ENCODE measurements at regions not wholly inside any gene's neighbourhood (a gene's known extent, or its start where the extent isn't known, plus 50 kb on each side); places are given as distances from the start of the nearest gene placed in this dataset.
A peak's percentile ranks its signal among the peaks of the same experiment; 100 is the strongest.
"Not testable (repeated sequence)": the region's sequence is repeated elsewhere in the genome, so short reads cannot be mapped to it uniquely, and the experiment has no call there.

GRCh38 chr3:88807491-88808105, 299.8 kb upstream of the EPHA3 start:
- DNase-seq (ENCODE audit: low read depth in 2 of 2) = peak; percentile 63 to 68

GRCh38 chr3:88809993-88810392, 297.4 kb upstream of the EPHA3 start:
- DNase-seq (ENCODE audit: low read depth in 2 of 2) = peak in 1 of 2 experiments; percentile 13

- DNase-seq (ENCODE audit: low read depth in 2 of 2) = no peak
Observed at GRCh38 chr3:88810455-88810854, 297.0 kb upstream of the EPHA3 start.

DNA sequence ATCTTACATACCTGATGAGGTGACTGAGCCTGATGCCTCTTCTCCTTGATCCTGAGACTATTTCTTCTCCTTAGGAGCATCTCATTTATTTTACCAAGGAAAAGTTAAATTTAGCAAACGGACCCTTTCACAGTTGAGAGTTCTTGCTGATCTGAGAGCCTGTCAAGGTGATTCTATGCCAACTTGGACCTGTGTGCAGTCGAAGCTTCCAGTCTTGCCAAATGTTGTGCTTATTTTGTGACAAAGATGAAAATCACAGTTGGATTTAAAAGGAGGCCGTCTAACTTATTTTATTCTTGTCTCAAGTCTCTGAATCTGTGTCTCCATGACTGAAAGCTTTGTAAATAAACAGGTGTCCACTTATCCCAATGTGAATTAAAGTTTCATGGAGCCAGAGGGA, 296.3 kb upstream of the EPHA3 start:
- DNase-seq (ENCODE audit: low read depth in 2 of 2) = no peak

DNA sequence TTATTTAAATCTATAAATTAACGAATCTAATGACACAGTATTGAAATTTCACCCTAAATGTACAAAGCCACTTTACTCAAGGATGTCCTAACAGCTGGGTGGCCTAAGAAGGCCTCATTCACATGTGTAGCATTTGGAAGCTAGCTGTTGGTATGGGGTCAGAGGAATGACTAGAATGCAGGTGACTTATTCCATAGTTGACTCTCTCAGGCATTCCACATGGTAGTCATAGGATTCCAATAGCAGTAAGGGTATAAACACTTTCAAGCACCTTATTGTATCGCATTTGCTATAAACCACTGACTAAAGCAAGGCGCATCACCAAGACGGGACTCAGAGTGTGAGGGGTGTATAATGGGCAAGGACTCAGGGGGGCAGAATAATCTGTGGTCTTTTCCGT, 294.8 kb upstream of the EPHA3 start:
- no peak for DNase-seq (ENCODE audit: low read depth in 2 of 2)

DNA sequence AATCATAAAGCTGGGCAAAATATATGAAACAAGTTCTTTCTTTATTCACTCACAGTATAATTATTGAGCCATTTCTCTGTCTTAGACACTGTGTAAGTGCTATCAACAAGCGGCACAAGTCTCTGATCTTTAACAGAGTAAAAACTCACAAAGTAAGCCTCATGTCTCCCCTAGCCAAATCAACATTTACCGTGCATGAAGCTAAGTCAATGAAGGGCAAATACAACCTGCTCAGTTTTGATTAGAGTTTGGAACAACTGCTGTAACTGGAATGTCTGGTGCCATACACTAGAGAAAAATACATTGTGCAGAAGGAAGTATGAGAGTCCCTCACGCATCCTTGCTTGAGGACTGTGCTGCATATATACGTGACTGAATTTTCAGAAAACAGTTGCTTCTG, 291.0 kb upstream of the EPHA3 start:
- DNase-seq (ENCODE audit: low read depth in 2 of 2) = no peak

DNA sequence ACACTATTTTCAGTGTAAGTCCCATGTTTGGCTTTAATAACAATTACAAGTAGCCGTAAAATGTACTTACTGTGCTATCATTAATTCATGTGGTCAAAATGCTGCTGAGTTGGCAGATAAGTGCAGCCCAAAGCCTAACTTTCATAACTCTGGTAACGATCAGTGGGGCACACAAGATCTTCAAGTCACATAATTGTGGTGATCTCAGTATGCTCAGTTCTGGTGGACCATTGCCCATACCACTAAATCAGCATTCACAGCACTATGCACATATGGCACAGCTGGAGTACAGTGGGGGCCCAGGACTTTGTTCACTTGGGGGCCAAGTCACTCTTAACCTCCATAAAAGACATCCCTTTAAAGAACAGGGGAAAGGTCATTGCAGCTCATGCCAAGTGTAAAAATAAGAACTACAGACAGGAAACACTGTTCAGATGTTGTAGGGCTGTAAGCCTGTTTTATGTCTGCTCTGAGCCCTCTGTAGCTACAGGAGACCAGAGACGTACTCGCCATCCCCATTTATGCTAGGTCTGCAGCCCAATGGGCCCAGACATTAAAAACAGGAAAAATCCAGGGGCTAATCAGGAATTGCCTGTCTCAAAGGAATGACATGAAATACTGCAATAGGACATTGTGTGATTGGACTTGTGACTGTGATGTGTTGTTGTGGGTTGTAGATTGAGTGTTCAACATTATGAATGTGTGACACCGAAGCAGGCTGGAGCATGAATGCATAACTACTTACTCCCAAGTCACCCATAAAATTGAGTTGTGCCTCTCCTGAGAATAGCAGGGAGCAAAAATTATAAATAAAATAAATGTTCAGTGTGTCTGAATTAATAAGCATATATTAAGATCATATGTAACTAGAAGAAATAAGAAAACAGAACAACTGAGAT, 282.5 kb upstream of the EPHA3 start:
- DNase-seq (ENCODE audit: low read depth in 2 of 2) = no peak

DNA sequence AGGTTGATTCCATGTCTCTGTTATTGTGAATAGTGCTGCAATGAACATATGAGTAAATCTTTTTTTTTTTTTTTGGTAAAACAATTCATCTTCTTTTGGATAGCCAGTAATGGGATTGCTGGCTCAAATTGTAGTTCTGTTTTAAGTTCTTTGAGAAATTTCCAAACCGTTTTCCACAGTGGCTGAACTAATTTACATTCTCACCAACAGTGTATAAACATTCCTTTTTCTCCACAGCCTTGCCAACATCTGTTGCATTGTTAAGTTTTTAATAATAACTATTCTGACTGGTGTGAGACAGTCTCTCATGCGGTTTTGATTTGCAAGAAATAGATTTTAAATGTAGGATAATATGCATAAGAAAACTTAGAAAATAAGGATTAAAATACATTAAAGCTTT, 279.0 kb upstream of the EPHA3 start:
- DNase-seq (ENCODE audit: low read depth in 2 of 2) = peak; percentile 62 to 66

DNA sequence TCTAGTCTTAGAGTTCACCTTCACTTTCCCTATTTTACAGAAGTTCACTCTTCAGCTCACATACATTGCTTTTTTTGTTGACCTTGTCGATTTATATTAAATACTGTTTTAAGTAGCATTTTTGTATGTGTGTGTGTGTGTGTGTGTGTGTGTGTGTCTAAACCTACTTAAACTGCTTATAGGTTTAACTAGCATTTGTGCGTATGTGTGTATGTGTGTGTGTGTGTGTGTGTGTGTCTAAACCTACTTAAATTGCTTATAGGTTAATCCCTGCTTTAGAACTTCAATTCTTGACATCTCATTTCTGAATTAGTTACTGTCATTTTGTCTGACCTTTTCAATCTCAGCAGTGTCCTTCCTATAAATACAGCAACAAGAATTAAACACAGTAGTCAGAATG, 254.8 kb upstream of the EPHA3 start:
- DNase-seq (ENCODE audit: low read depth in 2 of 2) = no peak

GRCh38 chr3:88863196-88863595, 244.2 kb upstream of the EPHA3 start:
- DNase-seq (ENCODE audit: low read depth in 2 of 2) = peak in 1 of 2 experiments; percentile 21

DNA sequence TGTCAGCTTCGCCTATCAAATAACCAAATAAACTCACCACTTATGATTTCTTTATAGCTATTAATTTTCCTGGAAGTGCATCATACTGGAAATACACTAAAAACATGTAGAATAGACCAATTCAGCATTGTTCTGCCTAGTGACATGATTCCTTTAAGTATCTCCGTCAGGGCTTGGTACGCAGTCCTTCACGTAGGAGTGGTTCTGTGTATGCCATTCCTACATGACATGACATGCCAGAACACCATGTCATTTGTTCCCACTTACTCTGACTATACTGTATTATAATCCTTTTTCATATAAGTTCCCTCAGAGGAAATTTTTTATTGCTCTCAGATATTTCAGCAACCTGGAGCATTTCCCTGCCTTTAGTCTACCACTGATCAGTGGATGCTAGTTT, 230.7 kb upstream of the EPHA3 start:
- no peak for DNase-seq (ENCODE audit: low read depth in 2 of 2)

- no peak for DNase-seq (ENCODE audit: low read depth in 2 of 2)
Observed at GRCh38 chr3:88879905-88880304, 227.5 kb upstream of the EPHA3 start.

DNA sequence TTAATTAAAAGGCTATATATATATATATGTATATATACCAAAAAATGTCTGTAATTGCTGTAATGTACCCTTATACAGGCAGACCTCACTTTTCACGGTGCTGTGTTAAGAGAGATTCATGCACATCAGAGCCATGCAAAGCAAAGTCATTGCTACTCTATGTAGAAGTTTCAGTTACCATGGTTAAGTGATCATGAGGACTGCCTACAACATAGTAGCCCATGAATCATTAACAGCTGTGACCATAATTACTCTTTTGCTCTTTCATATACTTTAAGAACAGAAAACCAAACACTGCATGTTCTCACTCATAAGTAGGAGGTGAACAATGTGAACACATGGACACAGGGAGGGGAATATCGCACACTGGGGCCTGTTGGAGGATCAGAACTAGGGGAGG, 225.3 kb upstream of the EPHA3 start:
- DNase-seq (ENCODE audit: low read depth in 2 of 2) = no peak

DNA sequence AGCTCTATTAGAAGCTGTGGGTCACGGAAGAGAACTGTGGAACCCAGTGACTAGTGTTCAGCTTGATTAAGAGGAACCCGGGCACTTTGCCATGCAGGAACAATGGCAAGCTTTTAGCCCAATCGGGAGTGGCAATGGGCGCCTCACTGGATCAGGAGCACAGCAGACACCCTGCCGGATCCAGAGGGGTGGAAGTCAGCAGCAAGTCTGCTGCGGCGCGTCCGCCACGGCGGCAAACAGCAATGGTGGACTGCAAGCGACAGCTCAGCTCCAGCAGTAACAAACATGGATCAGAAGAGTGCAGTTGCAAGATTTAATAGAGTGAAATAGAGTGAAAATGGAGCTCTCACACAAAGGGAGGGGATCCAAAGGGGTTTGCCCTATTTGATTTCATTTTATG, 220.8 kb upstream of the EPHA3 start:
- not testable (repeated sequence) for DNase-seq (ENCODE audit: low read depth in 2 of 2)

DNA sequence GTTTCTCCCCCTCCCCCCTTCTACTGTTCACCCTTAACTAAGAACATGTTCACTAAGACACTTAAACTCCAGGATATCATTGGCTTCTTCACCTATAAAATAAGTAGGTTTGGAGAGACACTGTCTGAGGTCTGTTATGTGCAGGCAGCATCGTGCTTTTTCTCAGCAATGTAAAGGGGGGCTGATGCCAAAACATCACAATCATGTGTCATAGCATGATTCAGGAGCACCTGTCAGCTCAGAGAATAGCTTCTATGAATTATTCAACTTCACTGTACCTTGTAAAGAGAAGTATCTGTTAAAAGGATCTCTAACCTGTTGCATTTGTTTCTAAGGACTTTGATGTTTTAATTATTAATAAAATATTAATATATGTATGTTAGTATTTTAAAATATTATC, 211.4 kb upstream of the EPHA3 start:
- no peak for DNase-seq (ENCODE audit: low read depth in 2 of 2)

GRCh38 chr3:88912294-88912877, 195.0 kb upstream of the EPHA3 start:
- DNase-seq (ENCODE audit: low read depth in 2 of 2) = no peak

- no peak for DNase-seq (ENCODE audit: low read depth in 2 of 2)
Observed at GRCh38 chr3:88918841-88919240, 188.6 kb upstream of the EPHA3 start.

DNA sequence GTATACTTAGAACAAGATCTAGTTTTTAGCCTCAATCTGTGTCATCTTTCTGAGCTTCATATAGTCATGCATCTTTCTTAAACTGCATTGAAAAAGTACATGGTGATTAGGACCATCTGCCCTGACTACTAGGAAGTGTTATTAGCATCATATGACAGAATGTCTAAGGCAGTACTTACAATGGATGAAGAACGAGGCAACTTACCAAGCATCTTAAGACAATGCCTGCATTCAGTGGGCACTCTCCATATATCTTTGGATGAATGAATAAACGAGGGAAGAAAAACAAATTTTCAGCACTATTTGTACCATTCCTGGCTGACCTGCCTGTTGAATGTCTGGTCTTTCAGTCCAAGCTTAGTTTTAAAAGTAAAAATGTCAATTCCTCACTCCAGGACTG, 185.4 kb upstream of the EPHA3 start:
- no peak for DNase-seq (ENCODE audit: low read depth in 2 of 2)

DNA sequence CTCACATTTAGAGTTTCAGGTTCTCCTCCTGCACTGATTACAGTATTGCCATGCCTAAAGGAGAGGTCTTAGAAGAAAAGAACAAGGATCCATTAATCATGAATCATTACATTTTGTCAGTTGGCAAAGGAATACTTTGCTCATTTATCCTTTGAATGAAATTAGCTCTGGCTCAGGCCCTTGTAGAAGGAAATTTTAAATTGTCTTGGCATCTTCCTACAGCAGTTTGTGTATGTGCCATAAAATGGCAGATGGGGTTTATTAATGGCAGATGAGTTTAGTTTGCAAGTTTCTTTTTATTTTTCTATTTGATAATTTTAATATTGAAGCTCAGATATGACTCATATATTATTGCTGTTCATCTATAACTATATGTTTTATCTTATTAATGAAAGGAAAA, 181.2 kb upstream of the EPHA3 start:
- DNase-seq (ENCODE audit: low read depth in 2 of 2) = no peak

DNA sequence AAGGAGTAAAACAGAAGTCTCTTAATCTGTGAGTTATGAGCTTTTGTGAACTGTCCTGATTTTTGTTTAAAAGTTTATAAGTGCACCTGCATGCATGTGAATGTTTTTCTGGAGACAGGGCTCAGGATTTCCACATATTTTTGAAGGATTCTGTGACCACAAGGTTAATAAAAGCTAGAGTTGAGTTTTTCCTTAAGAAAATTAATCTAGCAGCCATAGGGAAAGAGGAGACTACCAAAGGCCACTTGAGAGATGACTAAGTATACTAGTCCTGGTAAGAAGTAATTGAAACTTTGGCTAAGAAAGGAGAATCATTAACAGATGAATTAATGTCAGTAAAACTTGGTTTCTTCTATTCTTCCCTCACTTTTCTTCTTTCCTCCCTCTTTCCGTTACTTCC, 176.8 kb upstream of the EPHA3 start:
- DNase-seq (ENCODE audit: low read depth in 2 of 2) = no peak

GRCh38 chr3:88936831-88937230, 170.6 kb upstream of the EPHA3 start:
- DNase-seq (ENCODE audit: low read depth in 2 of 2) = no peak

DNA sequence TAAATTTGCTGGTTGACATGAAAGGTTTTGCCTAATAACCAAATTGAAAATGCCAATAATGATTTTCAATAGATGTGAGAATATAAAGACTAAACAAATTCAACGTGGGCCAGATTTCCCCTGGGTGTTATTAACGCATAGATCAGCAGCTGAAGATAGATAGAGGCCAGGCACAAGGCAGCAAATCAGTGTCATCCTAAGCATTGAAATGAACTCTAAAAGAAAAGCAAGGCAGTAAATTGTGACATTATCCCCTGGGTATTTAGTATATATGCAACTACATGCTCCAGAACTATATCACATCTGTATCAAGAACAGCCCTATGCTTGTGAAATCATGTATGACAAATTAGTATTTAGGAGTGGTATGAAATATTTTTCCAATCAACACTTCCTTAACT, 167.1 kb upstream of the EPHA3 start:
- DNase-seq (ENCODE audit: low read depth in 2 of 2) = no peak

DNA sequence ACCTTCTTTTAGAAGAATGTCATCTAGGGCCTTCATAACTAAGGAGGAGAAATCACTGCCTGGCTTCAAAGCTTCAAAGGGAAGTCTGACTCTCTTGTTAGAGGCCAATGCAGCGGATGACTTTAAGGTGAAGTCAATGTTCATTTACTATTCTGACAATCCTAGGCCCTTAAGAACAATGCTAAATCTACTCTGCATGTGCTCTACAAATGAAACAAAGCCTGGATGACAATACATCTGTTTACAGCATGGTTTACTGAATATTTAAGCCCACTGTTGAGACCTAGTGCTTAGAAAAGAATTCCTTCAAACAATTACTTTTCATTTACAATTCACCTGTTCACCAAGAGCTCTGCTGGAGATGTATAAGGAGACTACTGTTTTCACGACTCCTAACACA, 160.4 kb upstream of the EPHA3 start:
- DNase-seq (ENCODE audit: low read depth in 2 of 2) = no peak

All from fibroblast of skin of left biceps (primary cell).